CD4-positive, alpha-beta T cell (primary cell): ENCODE measurements at regions not wholly inside any gene's neighbourhood (a gene's known extent, or its start where the extent isn't known, plus 50 kb on each side); places are given as distances from the start of the nearest gene placed in this dataset.
A peak's percentile ranks its signal among the peaks of the same experiment; 100 is the strongest.

Experiments used
- ATAC-seq: fragments of 200-7000 bp; cut with Tn5 transposase; one replicate; pipeline ENCODE4 v1.10.0; 2022; ENCODE audit warnings: mild to moderate bottlenecking; ENCODE audit not compliant: poor library complexity
- CTCF ChIA-PET: fragments of 350-600 bp; sonication (Branson Sonifier 250); formaldehyde crosslinking; loops from one replicate; lab custom pipeline; 2021; ENCODE audit warnings: antibody characterized with exemption, inconsistent platforms; lab: Charles Lee
- POLR2A ChIA-PET: fragments of 350-600 bp; sonication (Branson Sonifier 250); formaldehyde crosslinking; loops from one replicate; lab custom pipeline; 2021; ENCODE audit warnings: antibody characterized with exemption, inconsistent platforms; lab: Charles Lee
- DNase-seq, 14 experiments: peaks; one replicate each; pipeline ENCODE4 v3.0.0-alpha.2; 2013 to 2020; ENCODE audit warnings: mixed read lengths in 2 of 14
- H3K27ac ChIP-seq, 2 donors: one replicate each; pipeline versions ENCODE4 v1.5.1 to v1.7.0; 2013; ENCODE audit warnings: low read length in 2 of 2, low read depth in 1 of 2, mild to moderate bottlenecking in 1 of 2
- H3K27me3 ChIP-seq, 2 experiments: 1 replicate in 1 of 2; 2 replicates in 1 of 2; pipeline versions ENCODE4 v1.6.1 to v1.7.0; 2013; ENCODE audit warnings: low read length in 2 of 2, control low read depth in 1 of 2, mild to moderate bottlenecking in 1 of 2, moderate library complexity in 1 of 2; ENCODE audit not compliant: insufficient read depth in 2 of 2, control insufficient read depth in 1 of 2
- H3K36me3 ChIP-seq: one replicate; pipeline ENCODE4 v1.6.1; 2013; ENCODE audit warnings: low read length, control low read depth; ENCODE audit not compliant: insufficient read depth
- H3K4me1 ChIP-seq: one replicate; pipeline ENCODE4 v1.6.1; 2013; ENCODE audit warnings: low read length, control low read depth; ENCODE audit not compliant: insufficient read depth
- H3K4me3 ChIP-seq: one replicate; pipeline ENCODE4 v1.5.1; 2013; ENCODE audit warnings: mild to moderate bottlenecking, low read length, moderate library complexity
- H3K9me3 ChIP-seq, 2 experiments: 1 replicate in 1 of 2; 2 replicates in 1 of 2; pipeline versions ENCODE4 v1.6.1 to v1.7.0; 2013; ENCODE audit warnings: low read length in 2 of 2, mild to moderate bottlenecking in 2 of 2, control low read depth in 1 of 2, moderate library complexity in 1 of 2; ENCODE audit not compliant: control insufficient read depth in 1 of 2, insufficient read depth in 1 of 2
- H3K27ac Mint-ChIP-seq: one replicate; pipeline ENCODE4 v1.8.0; 2020; ENCODE audit warnings: mixed read lengths
- H3K27me3 Mint-ChIP-seq: one replicate; pipeline ENCODE4 v1.8.0; 2021; ENCODE audit warnings: mixed read lengths
- H3K36me3 Mint-ChIP-seq: one replicate; pipeline ENCODE4 v1.8.0; 2021; ENCODE audit warnings: low read depth, mixed read lengths
- H3K4me1 Mint-ChIP-seq: one replicate; pipeline ENCODE4 v1.8.0; 2021; ENCODE audit warnings: low read depth, mixed read lengths
- H3K4me3 Mint-ChIP-seq: one replicate; pipeline ENCODE4 v1.8.0; 2020; ENCODE audit warnings: mild to moderate bottlenecking, mixed read lengths
- H3K9me3 Mint-ChIP-seq: one replicate; pipeline ENCODE4 v1.8.0; 2020; ENCODE audit warnings: mixed read lengths
- CTCF ChIP-seq: fragments of 200-600 bp; IDR thresholded peaks from one replicate; pipeline ENCODE4 v1.8.0; 2022; ENCODE audit warnings: antibody characterized with exemption, mild to moderate bottlenecking
- intact Hi-C, 2 experiments: fragments of 100-400 bp; cut with DNase I in 1 of 2; cut with micrococcal nuclease in 1 of 2; formaldehyde crosslinking; loops; one replicate each; pipeline versions ENCODE4 v1.15.1 to v1.9.0; 2023 to 2025; cut with DNase I, micrococcal nuclease

GRCh38 chr10:3433131-3433530, 260.5 kb upstream of the PITRM1 start:
- peaks cover 0 to 19% of the 10 kb centered on the region in 2 experiments for H3K9me3 ChIP-seq
- POLR2A ChIA-PET, result no interaction called here
- no peak overlapping the region for H3K27ac ChIP-seq
- H3K36me3 Mint-ChIP-seq, result no peaks in the 10 kb centered on the region
- peaks cover 7% of the 10 kb centered on the region for H3K4me1 Mint-ChIP-seq
- no peak for DNase-seq
- H3K36me3 ChIP-seq, result no peaks in the 10 kb centered on the region
- H3K27me3 ChIP-seq, result no peaks in the 10 kb centered on the region
- intact Hi-C loops, result no loop called here
- no peak overlapping the region for H3K27ac Mint-ChIP-seq
- ATAC-seq, result no peak
- no peak overlapping the region for H3K4me3 ChIP-seq
- no peaks in the 10 kb centered on the region for H3K27me3 Mint-ChIP-seq
- H3K9me3 Mint-ChIP-seq, result peaks cover 9% of the 10 kb centered on the region
- H3K4me3 Mint-ChIP-seq, result no peak overlapping the region
- TF ChIP-seq CTCF, result no peak
- H3K4me1 ChIP-seq, result peaks cover 8% of the 10 kb centered on the region
- CTCF ChIA-PET, result no interaction called here

DNA sequence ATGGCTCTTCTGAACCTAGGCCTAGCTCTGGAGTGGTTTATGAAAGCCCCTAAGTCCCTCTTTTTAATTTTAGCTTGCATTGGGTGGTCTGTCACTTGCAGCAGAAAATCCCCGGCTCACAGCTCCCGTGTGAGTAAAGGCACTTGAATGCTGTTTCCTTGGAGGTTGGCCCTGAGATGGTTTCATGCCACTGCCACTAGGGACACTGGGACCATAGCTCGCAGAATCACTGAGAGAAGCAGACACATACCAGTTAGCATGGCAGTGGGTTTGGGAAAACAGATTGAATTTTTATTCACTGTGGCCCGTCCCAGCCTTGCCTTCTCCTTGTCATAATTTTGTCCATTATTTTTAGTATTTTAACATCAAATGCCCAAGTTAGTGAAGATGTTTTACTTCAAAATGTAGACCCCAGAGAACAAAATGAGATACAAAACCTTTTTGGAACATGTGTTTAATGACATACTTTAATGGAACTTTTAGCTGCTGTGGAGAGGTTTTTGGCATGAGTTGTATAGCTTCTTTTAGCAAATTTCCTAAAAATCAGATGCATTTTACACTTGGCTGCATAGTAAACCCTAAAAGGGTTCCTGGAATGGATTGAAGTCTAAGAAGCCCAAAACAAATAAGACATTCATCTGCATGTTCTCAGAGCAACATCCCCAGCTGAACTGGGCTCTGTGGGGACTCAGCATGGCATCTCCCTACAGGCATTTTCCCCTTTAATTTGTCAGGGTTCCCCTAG, 259.7 kb upstream of the PITRM1 start:
- peaks cover 7% of the 10 kb centered on the region for H3K4me1 Mint-ChIP-seq
- H3K4me1 ChIP-seq, result peaks cover 8% of the 10 kb centered on the region
- no peaks in the 10 kb centered on the region for H3K27me3 Mint-ChIP-seq
- peaks cover 0 to 22% of the 10 kb centered on the region in 2 experiments for H3K9me3 ChIP-seq
- ChIA-PET POLR2A (no interaction called here), CTCF (no interaction called here)
- DNase-seq (no peak), ATAC-seq (no peak)
- H3K9me3 Mint-ChIP-seq, result peaks cover 9% of the 10 kb centered on the region
- no peak overlapping the region for H3K4me3 ChIP-seq
- H3K36me3 Mint-ChIP-seq, result no peaks in the 10 kb centered on the region
- H3K27me3 ChIP-seq, result no peaks in the 10 kb centered on the region
- no peaks in the 10 kb centered on the region for H3K36me3 ChIP-seq
- no peak overlapping the region for H3K27ac ChIP-seq
- TF ChIP-seq CTCF, result no peak
- intact Hi-C loops, result no loop called here
- no peak overlapping the region for H3K4me3 Mint-ChIP-seq
- H3K27ac Mint-ChIP-seq, result no peak overlapping the region

GRCh38 chr10:3430501-3430900, 257.9 kb upstream of the PITRM1 start:
- no peak overlapping the region for H3K27ac Mint-ChIP-seq
- Histone ChIP-seq H3K4me1 (peaks cover 8% of the 10 kb centered on the region), H3K27ac (no peak overlapping the region), H3K9me3 (peaks cover 0 to 22% of the 10 kb centered on the region in 2 experiments), H3K4me3 (no peak overlapping the region), H3K36me3 (no peaks in the 10 kb centered on the region), H3K27me3 (no peaks in the 10 kb centered on the region)
- POLR2A ChIA-PET, result no interaction called here
- intact Hi-C loops, result no loop called here
- H3K9me3 Mint-ChIP-seq, result peaks cover 9% of the 10 kb centered on the region
- H3K27me3 Mint-ChIP-seq, result no peaks in the 10 kb centered on the region
- DNase-seq, result peak in 1 of 14 experiments; percentile 35
- no peak overlapping the region for H3K4me3 Mint-ChIP-seq
- H3K4me1 Mint-ChIP-seq, result peaks cover 7% of the 10 kb centered on the region
- CTCF ChIA-PET, result no interaction called here
- no peak for ATAC-seq
- no peak for TF ChIP-seq CTCF
- H3K36me3 Mint-ChIP-seq, result no peaks in the 10 kb centered on the region
